Mononuclear cell (primary cell): ENCODE measurements at regions not wholly inside any gene's neighbourhood (a gene's known extent, or its start where the extent isn't known, plus 50 kb on each side); places are given as distances from the start of the nearest gene placed in this dataset.

ENCODE experiments used
- H3K27me3 ChIP-seq: 2 replicates; pipeline ENCODE4 v1.6.0; 2011; ENCODE audit warnings: low read length, control low read depth; ENCODE audit not compliant: insufficient read depth
- H3K4me1 ChIP-seq: 2 replicates; pipeline ENCODE4 v1.5.1; 2011; ENCODE audit warnings: mild to moderate bottlenecking, low read length, control low read depth; ENCODE audit not compliant: insufficient read depth
- H3K4me3 ChIP-seq: 2 replicates; pipeline ENCODE4 v1.5.1; 2011; ENCODE audit warnings: mild to moderate bottlenecking, low read length, moderate library complexity
- H3K9me3 ChIP-seq: 2 replicates; pipeline ENCODE4 v1.5.1; 2011; ENCODE audit warnings: low read depth, mild to moderate bottlenecking, control low read depth, low read length

GRCh38 chr7:22663357-22663718 lies 63.7 kb upstream of the IL6 start:
- Histone ChIP-seq H3K4me1 (peaks cover 42% of the 10 kb centered on the region), H3K4me3 (no peak overlapping the region), H3K27me3 (no peaks in the 10 kb centered on the region), H3K9me3 (no peaks in the 10 kb centered on the region)

GRCh38 chr7:22662556-22663356 lies 64.2 kb upstream of the IL6 start:
- no peaks in the 10 kb centered on the region for H3K27me3 ChIP-seq
- no peak overlapping the region for H3K4me3 ChIP-seq
- H3K9me3 ChIP-seq: no peaks in the 10 kb centered on the region
- peaks cover 42% of the 10 kb centered on the region for H3K4me1 ChIP-seq

- no peaks in the 10 kb centered on the region for H3K9me3 ChIP-seq
- no peaks in the 10 kb centered on the region for H3K27me3 ChIP-seq
- no peak overlapping the region for H3K4me3 ChIP-seq
- H3K4me1 ChIP-seq: peaks cover 42% of the 10 kb centered on the region
Observed at GRCh38 chr7:22662036-22662435, 65.0 kb upstream of the IL6 start.

GRCh38 chr7:22660732-22661131 lies 66.3 kb upstream of the IL6 start:
- Histone ChIP-seq H3K27me3 (no peaks in the 10 kb centered on the region), H3K4me1 (peaks cover 42% of the 10 kb centered on the region), H3K4me3 (no peak overlapping the region), H3K9me3 (no peaks in the 10 kb centered on the region)

GRCh38 chr7:22660293-22660692 lies 66.7 kb upstream of the IL6 start:
- peaks cover 42% of the 10 kb centered on the region for H3K4me1 ChIP-seq
- no peak overlapping the region for H3K4me3 ChIP-seq
- H3K9me3 ChIP-seq: no peaks in the 10 kb centered on the region
- no peaks in the 10 kb centered on the region for H3K27me3 ChIP-seq

GRCh38 chr7:22659741-22660140 lies 67.3 kb upstream of the IL6 start:
- H3K4me1 ChIP-seq: peaks cover 42% of the 10 kb centered on the region
- H3K27me3 ChIP-seq: no peaks in the 10 kb centered on the region
- no peaks in the 10 kb centered on the region for H3K9me3 ChIP-seq
- H3K4me3 ChIP-seq: no peak overlapping the region

- no peak overlapping the region for H3K4me3 ChIP-seq
- H3K9me3 ChIP-seq: no peaks in the 10 kb centered on the region
- H3K27me3 ChIP-seq: no peaks in the 10 kb centered on the region
- H3K4me1 ChIP-seq: peaks cover 28% of the 10 kb centered on the region
Observed at GRCh38 chr7:22658031-22658430, 69.0 kb upstream of the IL6 start.

GRCh38 chr7:22657479-22657878 lies 69.5 kb upstream of the IL6 start:
- H3K27me3 ChIP-seq: no peaks in the 10 kb centered on the region
- H3K4me1 ChIP-seq: peaks cover 22% of the 10 kb centered on the region
- H3K9me3 ChIP-seq: no peaks in the 10 kb centered on the region
- H3K4me3 ChIP-seq: no peak overlapping the region

GRCh38 chr7:22655781-22656180 lies 71.2 kb upstream of the IL6 start:
- peaks cover 5% of the 10 kb centered on the region for H3K4me1 ChIP-seq
- no peak overlapping the region for H3K4me3 ChIP-seq
- H3K9me3 ChIP-seq: no peaks in the 10 kb centered on the region
- H3K27me3 ChIP-seq: no peaks in the 10 kb centered on the region

GRCh38 chr7:22654831-22655230 lies 72.2 kb upstream of the IL6 start:
- Histone ChIP-seq H3K27me3 (no peaks in the 10 kb centered on the region), H3K4me3 (no peak overlapping the region), H3K9me3 (no peaks in the 10 kb centered on the region), H3K4me1 (no peaks in the 10 kb centered on the region)

- no peak overlapping the region for H3K4me3 ChIP-seq
- H3K4me1 ChIP-seq: no peaks in the 10 kb centered on the region
- H3K9me3 ChIP-seq: no peaks in the 10 kb centered on the region
- no peaks in the 10 kb centered on the region for H3K27me3 ChIP-seq
Observed at GRCh38 chr7:22653951-22654350, 73.0 kb upstream of the IL6 start.

GRCh38 chr7:22651534-22652243 lies 75.3 kb upstream of the IL6 start:
- Histone ChIP-seq H3K4me3 (no peak overlapping the region), H3K27me3 (no peaks in the 10 kb centered on the region), H3K9me3 (peaks cover 4% of the 10 kb centered on the region), H3K4me1 (no peaks in the 10 kb centered on the region)

GRCh38 chr7:22651036-22651435 lies 76.0 kb upstream of the IL6 start:
- H3K27me3 ChIP-seq: no peaks in the 10 kb centered on the region

GRCh38 chr7:22649686-22650085 lies 77.3 kb upstream of the IL6 start:
- H3K9me3 ChIP-seq: peaks cover 24% of the 10 kb centered on the region
- H3K4me3 ChIP-seq: no peak overlapping the region
- no peaks in the 10 kb centered on the region for H3K27me3 ChIP-seq
- H3K4me1 ChIP-seq: no peaks in the 10 kb centered on the region

More at GRCh38 chr7:22651036-22651435, 76.0 kb upstream of the IL6 start:
- H3K4me1 ChIP-seq: no peaks in the 10 kb centered on the region
- H3K4me3 ChIP-seq: no peak overlapping the region
- peaks cover 11% of the 10 kb centered on the region for H3K9me3 ChIP-seq

GRCh38 chr7:22647451-22648257 lies 79.3 kb upstream of the IL6 start:
- Histone ChIP-seq H3K4me1 (no peaks in the 10 kb centered on the region), H3K27me3 (no peaks in the 10 kb centered on the region), H3K9me3 (peaks cover 45% of the 10 kb centered on the region), H3K4me3 (no peak overlapping the region)
